ENCODE measurements at regions not wholly inside any gene's neighbourhood (a gene's known extent, or its start where the extent isn't known, plus 50 kb on each side); places are given as distances from the start of the nearest gene placed in this dataset.
"Not testable (repeated sequence)": the region's sequence is repeated elsewhere in the genome, so short reads cannot be mapped to it uniquely, and the experiment has no call there.

DNA sequence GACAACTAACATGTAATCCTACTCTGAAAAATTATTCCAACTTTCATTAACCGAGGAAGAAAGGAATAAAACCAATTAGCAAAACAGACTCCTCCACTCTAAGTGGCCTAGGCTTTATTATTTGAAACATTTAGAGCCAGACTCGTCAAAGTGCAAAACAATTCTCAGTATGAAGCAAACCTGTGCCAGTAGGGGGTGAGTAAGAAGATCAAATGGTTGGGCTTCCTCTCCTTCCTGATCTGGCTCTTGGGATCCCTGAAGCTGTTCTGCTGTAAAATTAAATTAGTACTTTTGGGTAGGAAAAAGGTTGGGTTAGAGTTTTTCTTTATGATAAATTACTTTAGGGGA lies 177.6 kb upstream of the MAN1A1 start:
- DNase-seq = no peak

DNA sequence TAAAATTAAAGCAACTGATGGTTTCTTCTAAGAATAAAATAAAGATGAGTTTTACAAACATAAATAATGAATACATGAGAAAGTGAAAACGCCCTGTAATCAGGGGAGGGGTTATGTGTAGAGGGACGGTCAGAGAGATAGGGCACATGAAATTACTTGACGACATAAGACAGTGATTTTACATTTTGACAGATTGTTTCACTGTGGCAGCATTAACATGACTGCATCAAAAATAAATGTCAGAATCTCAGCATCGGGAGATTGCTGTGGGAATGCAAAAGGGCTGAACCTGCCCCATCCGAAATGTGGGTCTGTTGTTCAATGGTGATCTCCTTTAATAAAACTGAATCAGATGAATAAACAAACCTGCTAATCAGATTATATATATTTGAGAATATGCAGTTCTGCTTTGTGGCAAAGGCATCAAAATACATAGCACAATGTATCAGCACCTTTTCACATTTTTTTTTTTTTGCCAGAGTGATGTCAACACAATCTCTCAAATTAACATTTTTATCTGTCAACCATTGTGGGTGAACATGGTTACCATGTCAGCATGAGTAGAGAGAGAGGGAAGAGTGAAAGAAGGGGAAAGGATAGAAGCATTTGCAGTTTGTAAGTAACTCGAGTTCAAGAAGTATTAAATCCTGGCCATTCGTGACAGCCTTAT lies 177.1 kb upstream of the MAN1A1 start:
- no peak for DNase-seq

- DNase-seq = no peak
These were observed 174.8 kb upstream of the MAN1A1 start for GRCh38 chr6:119524410-119524809.

DNA sequence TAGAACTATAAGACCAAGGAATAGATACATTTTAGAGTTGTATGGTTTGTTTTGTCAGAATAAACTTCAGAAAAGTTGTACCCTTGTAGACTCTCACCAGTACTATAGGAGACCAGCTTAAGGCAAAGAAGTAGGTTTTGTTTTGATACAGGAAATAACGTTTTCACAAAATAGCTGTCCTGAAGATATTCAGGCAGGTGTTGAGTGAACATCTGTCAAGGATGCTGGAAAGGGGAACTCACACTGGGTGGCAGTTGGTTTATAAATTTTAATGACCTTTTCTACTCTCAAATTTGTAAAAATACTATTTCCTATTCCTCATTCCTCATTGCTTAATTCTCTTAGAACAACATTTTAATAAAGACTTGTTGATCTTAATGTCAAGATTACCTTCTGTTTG lies 174.0 kb upstream of the MAN1A1 start:
- DNase-seq = no peak

GRCh38 chr6:119521251-119521650 lies 171.7 kb upstream of the MAN1A1 start:
- DNase-seq = no peak

DNA sequence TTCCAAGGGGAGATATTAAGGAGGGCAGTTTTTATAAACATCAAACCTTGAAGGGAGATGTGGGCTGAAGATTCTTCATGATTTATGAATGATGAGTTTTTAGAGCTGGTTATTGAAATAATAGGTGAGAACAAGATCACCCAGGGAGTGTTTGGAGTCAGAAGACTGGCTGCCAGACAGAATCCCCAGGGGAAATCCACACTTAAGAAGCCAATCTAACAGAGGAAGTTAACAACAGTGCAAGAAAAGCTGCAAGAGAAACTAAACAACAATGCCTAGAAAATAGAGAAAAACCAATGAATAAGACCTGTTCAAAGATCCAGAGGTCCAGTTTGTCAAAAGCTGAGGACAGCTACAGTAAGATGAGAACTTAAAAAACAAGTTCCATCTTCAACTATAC lies 167.9 kb upstream of the MAN1A1 start:
- DNase-seq = no peak

GRCh38 chr6:119514345-119514744 lies 164.8 kb upstream of the MAN1A1 start:
- DNase-seq = no peak

DNA sequence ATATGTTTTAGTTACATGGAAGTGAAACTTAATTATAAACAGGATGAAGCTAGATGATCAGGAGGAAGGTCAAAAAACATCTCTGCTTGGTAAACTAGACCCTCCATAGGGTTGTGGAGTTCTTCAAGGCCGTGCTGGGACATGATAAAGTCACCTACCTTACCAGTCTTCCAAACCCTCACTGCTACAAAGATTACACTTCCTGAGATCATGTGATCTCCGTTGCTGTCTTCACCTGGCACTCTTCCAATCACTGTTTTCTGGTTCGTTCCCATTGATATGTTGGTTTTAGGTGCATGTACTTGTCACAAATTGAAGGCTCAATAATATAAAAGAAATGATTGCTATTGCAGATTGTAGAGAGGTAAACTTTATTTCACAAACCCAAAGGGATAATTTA lies 161.5 kb upstream of the MAN1A1 start:
- no peak for DNase-seq

DNA sequence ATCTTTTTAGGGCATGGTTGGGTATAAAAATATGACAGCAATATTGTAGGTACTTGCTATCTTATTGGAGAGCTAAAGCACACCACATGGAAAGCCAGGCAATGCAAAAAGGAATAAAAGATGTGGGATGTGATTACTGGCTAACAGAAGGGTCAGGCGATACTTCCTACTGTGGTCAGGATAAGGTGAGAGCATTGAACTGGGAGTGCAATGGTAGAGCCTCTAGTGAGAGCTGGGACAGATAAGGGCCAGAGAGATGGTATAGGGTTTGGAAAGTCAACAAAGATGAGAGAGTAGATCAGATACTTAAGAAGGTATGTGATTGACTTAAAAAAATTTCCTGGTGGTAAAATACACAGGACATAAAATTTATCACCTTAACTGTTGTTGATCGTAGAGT lies 160.7 kb upstream of the MAN1A1 start:
- DNase-seq = no peak

- DNase-seq = no peak
These were observed 157.1 kb upstream of the MAN1A1 start for GRCh38 chr6:119506631-119507174.

DNA sequence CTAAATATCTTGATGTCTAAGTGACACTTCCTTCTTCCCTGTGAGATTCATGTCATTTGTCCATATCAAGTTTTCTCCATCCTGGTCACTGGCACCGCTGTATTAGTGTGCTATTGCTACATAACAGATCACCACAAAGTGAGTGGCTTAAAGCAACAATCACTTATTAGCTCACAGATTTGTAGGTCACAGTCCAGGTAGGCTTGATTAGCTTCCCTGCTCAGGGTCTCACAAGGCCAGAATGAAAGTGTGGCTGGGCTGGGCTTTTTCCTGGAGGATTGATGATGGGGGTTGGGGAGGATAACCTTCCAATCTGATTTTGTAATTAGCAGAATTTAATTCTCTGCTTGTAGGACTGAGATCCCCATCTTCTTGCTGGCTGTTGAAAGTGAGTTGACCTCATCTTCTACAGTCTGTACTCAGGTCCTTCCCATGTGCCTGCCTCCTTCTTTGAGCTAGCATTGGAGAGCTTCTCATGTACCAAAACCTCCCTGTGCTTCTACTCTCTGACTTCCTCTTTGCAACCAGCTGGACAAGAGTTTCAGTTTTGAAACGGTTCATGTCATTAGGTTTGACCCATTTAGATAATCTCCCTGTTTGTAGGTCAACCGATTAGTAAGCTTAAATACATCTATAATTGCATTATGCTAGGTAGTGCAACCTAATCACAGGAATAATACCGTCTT lies 152.4 kb upstream of the MAN1A1 start:
- DNase-seq = no peak

DNA sequence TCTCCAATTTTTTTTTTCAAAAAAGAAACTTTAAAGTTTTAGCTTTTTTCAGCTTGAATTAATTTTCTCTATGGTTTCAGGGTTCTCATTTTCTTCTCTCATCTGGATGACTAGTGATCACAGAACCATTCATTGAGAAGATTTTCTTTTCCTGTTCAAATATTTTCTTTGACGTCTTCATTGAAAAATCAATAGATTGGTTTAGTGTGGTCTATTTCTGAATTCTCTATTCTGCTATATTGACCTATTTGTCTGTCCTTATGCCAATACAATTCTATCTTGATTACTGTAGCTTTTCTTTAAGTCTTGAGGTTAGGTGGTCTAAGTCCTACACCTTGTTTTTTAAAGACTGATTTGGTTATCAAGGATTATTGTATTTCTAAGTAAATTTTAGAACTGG lies 150.2 kb upstream of the MAN1A1 start:
- no peak for DNase-seq

DNA sequence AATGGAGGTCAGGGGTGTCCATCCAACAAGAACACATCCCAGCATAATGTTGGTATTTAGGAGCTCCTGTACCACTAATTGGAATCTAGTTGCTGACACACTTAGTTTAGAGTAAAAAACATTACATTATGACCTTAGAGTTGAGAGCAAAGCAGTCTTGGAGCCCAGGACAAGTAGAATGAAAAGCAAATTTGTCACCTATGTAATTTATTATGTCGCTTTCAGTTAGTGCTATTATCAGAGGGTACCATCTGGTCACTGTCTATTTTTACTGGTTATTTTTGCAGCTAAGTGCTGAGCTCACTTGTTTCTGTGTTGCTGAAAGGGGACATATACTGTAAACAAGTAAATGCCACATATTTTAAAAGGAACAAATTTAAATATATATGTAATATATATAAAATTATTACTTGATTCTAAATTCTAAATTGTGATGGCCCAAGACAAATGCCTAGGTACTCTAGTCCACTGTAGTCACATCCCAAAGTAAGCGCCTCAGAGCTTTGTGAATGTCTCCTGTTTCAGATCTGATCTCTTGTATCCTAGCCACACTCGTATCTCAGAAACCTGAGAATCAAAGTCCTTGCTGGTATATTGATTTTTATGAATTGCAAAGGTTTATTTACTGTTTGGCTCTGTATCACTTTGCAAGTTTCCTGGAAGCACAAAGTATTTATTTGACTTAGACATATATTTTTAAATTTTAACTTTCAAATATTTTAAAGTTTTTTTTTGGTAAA lies 148.6 kb upstream of the MAN1A1 start:
- DNase-seq = no peak

DNA sequence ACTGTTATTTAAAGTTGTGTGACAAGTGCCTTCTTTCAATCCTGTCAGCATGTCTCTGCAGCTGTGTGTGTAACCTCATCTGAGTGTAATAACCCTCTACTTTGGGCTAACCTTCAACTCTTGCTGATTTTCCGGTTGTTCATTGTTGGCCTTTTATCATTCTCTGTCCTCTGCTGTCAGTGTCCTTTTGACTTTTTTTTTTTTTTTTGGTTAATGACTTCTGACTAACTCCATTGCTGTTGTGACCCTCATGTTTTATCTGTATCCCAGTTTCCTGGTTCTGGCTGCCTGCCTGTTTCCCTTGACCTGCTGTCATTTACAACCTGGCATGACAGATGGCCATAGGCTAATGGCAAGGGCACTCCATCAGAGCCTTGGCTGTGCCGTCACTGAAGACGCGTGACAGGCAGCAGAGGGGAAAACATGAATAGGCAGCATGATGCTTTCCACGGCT lies 145.7 kb upstream of the MAN1A1 start:
- no peak for DNase-seq

- DNase-seq = no peak
These were observed 144.4 kb upstream of the MAN1A1 start for GRCh38 chr6:119493980-119494379.

GRCh38 chr6:119491112-119491511 lies 141.6 kb upstream of the MAN1A1 start:
- not testable (repeated sequence) for DNase-seq

DNA sequence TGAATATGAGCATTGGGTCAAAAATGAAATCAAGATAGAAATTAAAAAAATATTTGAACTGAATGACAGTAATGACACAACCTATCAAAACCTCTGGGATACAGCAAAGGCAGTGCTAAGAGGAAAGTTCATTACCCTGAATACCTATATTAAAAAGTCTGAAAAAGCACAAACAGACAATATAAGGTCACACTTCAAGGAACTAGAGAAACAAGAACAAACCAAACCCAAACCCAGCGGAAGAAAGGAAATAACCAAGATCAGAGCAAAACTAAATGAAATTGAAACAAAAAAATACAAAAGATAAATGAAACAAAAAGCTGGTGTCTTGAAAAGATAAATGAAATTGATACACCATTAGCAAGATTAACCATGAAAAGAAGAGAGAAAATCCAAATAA lies 140.5 kb upstream of the MAN1A1 start:
- not testable (repeated sequence) for DNase-seq

- no peak for DNase-seq
These were observed 135.0 kb upstream of the MAN1A1 start for GRCh38 chr6:119484598-119484997.

DNA sequence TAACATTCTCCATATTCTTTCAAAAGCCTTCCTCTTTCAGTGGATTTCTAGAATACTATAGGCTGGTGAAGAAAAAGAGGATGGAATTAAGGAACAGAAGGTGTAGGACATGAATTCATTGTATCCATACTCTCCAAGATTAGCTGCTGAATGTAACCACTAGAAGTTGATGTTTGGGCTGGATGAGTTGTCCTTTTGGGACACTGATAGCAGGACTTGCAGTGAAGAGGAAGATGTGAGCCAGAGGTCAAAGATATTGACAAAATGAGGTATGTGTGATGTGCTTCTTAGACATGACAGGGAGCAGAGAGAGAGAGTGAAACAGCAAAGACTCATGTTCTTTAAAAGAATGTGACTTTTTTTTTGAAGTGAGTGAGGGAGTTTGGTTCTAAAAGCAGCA lies 134.3 kb upstream of the MAN1A1 start:
- DNase-seq = no peak

DNA sequence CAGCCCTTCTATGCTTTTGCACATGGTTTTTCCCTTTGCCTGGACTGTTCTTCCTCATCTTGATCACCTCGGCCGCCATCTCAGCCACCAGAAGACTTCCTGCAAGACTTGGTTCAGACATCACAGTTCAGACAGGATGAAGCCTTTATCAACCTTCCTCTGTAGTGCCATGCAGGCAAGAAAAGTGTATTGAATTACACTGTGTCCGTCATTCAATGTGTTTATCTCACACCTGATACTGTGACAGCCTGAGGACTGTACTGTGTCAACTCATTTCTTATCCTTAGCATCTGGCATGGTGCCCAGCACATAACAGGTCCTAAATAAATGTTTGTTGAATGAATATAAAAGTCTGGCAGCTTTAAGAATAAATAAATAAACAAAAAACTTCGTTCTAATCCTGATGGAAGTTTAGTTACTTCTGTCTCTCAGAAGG lies 133.3 kb upstream of the MAN1A1 start:
- DNase-seq = no peak

- no peak for DNase-seq
These were observed 132.4 kb upstream of the MAN1A1 start for GRCh38 chr6:119481976-119482375.

DNA sequence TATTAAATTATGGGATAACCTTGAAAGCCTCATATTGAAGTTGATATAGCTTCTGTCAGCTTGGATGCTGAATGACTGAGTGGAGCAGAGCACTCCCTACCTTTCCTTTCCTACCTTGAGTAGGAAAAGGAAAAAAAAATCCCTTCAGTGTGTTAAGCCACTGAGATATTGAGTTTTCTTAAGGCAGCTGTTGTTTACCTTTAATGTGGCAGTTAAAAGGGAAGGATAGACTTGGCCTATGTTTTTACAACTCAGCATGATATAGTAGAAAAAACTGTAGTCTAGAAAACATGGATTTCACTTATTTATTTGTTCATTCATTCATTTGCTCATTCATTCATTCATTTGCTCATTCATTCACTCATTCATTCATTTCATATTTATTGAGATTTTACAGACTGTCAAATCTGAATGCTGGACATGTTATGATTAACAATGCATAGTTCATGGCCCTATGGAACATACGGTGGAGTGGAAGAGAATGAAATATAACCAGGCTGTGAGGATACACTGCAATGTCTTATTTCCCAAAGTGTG lies 131.5 kb upstream of the MAN1A1 start:
- no peak for DNase-seq

GRCh38 chr6:119479860-119480655 lies 130.5 kb upstream of the MAN1A1 start:
- no peak for DNase-seq

Data from CD4-positive, alpha-beta T cell treated with Interleukin-4 for 1 hour (primary cell).